GM23338 (cell line): ENCODE measurements at regions not wholly inside any gene's neighbourhood (a gene's known extent, or its start where the extent isn't known, plus 50 kb on each side); places are given as distances from the start of the nearest gene placed in this dataset.

Experiments
- ATAC-seq: fragments of 200-7000 bp; cut with Tn5 transposase; 3 replicates; pipeline ENCODE4 v1.9.1; 2020
- DNase-seq: peaks from one replicate; pipeline ENCODE4 v3.0.0-alpha.2; 2015; ENCODE audit warnings: low spot score
- H2AFZ ChIP-seq: fragments of 200-600 bp; sonication (generic); 2 replicates; pipeline ENCODE4 v1.8.0; 2016; ENCODE audit warnings: antibody characterized with exemption, mild to moderate bottlenecking, moderate library complexity
- H3F3A ChIP-seq: fragments of 200-600 bp; sonication (generic); replicated peaks from 2 replicates; pipeline ENCODE4 v1.8.0; 2017; ENCODE audit warnings: antibody characterized with exemption, mixed run types, low read depth
- H3K27ac ChIP-seq: fragments of 200-600 bp; sonication (generic); 2 replicates; pipeline ENCODE4 v1.6.1; 2016; ENCODE audit warnings: low read depth
- H3K27me3 ChIP-seq: fragments of 200-600 bp; sonication (generic); 2 replicates; pipeline ENCODE4 v1.8.0; 2016; ENCODE audit warnings: mild to moderate bottlenecking, mixed run types, moderate library complexity; ENCODE audit not compliant: insufficient read depth
- H3K36me3 ChIP-seq: fragments of 200-600 bp; sonication (generic); 2 replicates; pipeline ENCODE4 v1.8.0; 2016; ENCODE audit warnings: mild to moderate bottlenecking; ENCODE audit not compliant: insufficient read depth
- H3K4me1 ChIP-seq: fragments of 200-600 bp; sonication (generic); 2 replicates; pipeline ENCODE4 v1.8.0; 2016; ENCODE audit warnings: mild to moderate bottlenecking, moderate library complexity; ENCODE audit not compliant: insufficient read depth
- H3K4me2 ChIP-seq: fragments of 200-600 bp; sonication (generic); 2 replicates; pipeline ENCODE4 v1.7.1; 2017; ENCODE audit warnings: mixed run types
- H3K4me3 ChIP-seq: fragments of 200-600 bp; sonication (generic); 2 replicates; pipeline ENCODE4 v1.6.1; 2016; ENCODE audit warnings: mixed run types
- H3K79me2 ChIP-seq: fragments of 200-600 bp; sonication (generic); replicated peaks from 2 replicates; pipeline ENCODE4 v1.8.0; 2017; ENCODE audit warnings: mild to moderate bottlenecking; ENCODE audit not compliant: insufficient read depth
- H3K9me2 ChIP-seq: fragments of 200-600 bp; sonication (generic); 2 replicates; pipeline ENCODE4 v1.8.0; 2017; ENCODE audit not compliant: insufficient read depth
- H4K20me1 ChIP-seq: fragments of 200-600 bp; sonication (generic); replicated peaks from 2 replicates; pipeline ENCODE4 v1.8.0; 2017; ENCODE audit warnings: mild to moderate bottlenecking; ENCODE audit not compliant: insufficient read depth
- H3K27ac Mint-ChIP-seq: 2 replicates; pipeline ENCODE4 v1.8.0; 2020; ENCODE audit warnings: inconsistent platforms, mild to moderate bottlenecking, moderate library complexity, mixed read lengths
- H3K27me3 Mint-ChIP-seq: 3 replicates; pipeline ENCODE4 v1.8.0; 2022; ENCODE audit warnings: low read depth, mild to moderate bottlenecking, moderate library complexity, mixed read lengths, inconsistent platforms; ENCODE audit not compliant: insufficient read depth, poor library complexity
- H3K36me3 Mint-ChIP-seq: 3 replicates; pipeline ENCODE4 v1.8.0; 2021; ENCODE audit warnings: low read depth, mild to moderate bottlenecking, inconsistent platforms, moderate library complexity, mixed read lengths
- H3K4me1 Mint-ChIP-seq: 3 replicates; pipeline ENCODE4 v1.8.0; 2020; ENCODE audit warnings: mild to moderate bottlenecking, inconsistent platforms, mixed read lengths
- H3K4me3 Mint-ChIP-seq: 3 replicates; pipeline ENCODE4 v1.8.0; 2021; ENCODE audit warnings: moderate library complexity, mild to moderate bottlenecking, inconsistent platforms, mixed read lengths
- H3K9me3 Mint-ChIP-seq: 3 replicates; pipeline ENCODE4 v1.8.0; 2020; ENCODE audit warnings: moderate library complexity, mild to moderate bottlenecking, inconsistent platforms, mixed read lengths
- CREB1 ChIP-seq: fragments of 250-450 bp; sonication (Bioruptor Pico); IDR thresholded peaks from 2 replicates; pipeline ENCODE4 v1.5.0; 2020; ENCODE audit warnings: low read depth, mild to moderate bottlenecking, moderate library complexity
- CTCF ChIP-seq, 2 experiments: fragments of 200-600 bp in 1 of 2; sonication (generic) in 1 of 2; conservative IDR thresholded peaks; 2 replicates each; pipeline versions ENCODE4 v1.5.1 to v1.6.1; 2016 to 2017; ENCODE audit warnings: antibody characterized with exemption in 2 of 2, low read depth in 2 of 2, mild to moderate bottlenecking in 2 of 2, moderate library complexity in 1 of 2
- EZH2 ChIP-seq: fragments of 200-600 bp; sonication (generic); IDR thresholded peaks from one replicate; pipeline ENCODE4 v1.8.0; 2017; ENCODE audit warnings: antibody characterized with exemption, mild to moderate bottlenecking, low read depth; ENCODE audit not compliant: unreplicated experiment
- JUNB ChIP-seq: IDR thresholded peaks from one replicate; pipeline ENCODE4 v1.6.1; 2016; ENCODE audit warnings: antibody characterized with exemption; ENCODE audit not compliant: unreplicated experiment
- NANOG ChIP-seq: IDR thresholded peaks from 2 replicates; pipeline ENCODE4 v1.6.1; 2016; ENCODE audit warnings: antibody characterized with exemption, borderline replicate concordance
- POLR2AphosphoS5 ChIP-seq: IDR thresholded peaks from 2 replicates; pipeline ENCODE4 v1.6.1; 2016; ENCODE audit warnings: antibody characterized with exemption, low read depth
- STAT1 ChIP-seq: IDR thresholded peaks from one replicate; pipeline ENCODE4 v1.6.1; 2016; ENCODE audit warnings: antibody characterized with exemption; ENCODE audit not compliant: unreplicated experiment
- ZNF114 ChIP-seq: fragments of 250-450 bp; sonication (Bioruptor Pico); IDR thresholded peaks from 2 replicates; pipeline ENCODE4 v1.5.0; 2020; ENCODE audit warnings: mild to moderate bottlenecking, moderate library complexity
- ZNF331 ChIP-seq: fragments of 250-450 bp; sonication (Bioruptor Pico); IDR thresholded peaks from 2 replicates; pipeline ENCODE4 v1.5.0; 2020; ENCODE audit warnings: low read depth, mild to moderate bottlenecking, moderate library complexity
- TF ChIP-seq, protein P1 (sequence below): IDR thresholded peaks from 2 replicates; pipeline ENCODE4 v1.6.1; 2016; ENCODE audit warnings: antibody characterized with exemption
- TF ChIP-seq, protein P2 (sequence below): fragments of 250-450 bp; sonication (Bioruptor Pico); IDR thresholded peaks from 2 replicates; pipeline ENCODE4 v1.5.0; 2020; ENCODE audit warnings: mild to moderate bottlenecking, moderate library complexity

- TF ChIP-seq ZNF331 (CRISPR knock-in tag) (no peak), STAT1 (no peak)
Observed at GRCh38 chr6:11288065-11288464, 55.6 kb upstream of the NEDD9 start (continued).

- ATAC-seq, result no peak
- Mint-ChIP-seq H3K27ac (no peak overlapping the region), H3K4me3 (no peak overlapping the region), H3K36me3 (no peaks in the 10 kb centered on the region), H3K4me1 (peaks cover under 1% of the 10 kb centered on the region; the same call in 2 of the 3 replicates), H3K27me3 (peaks cover 2% of the 10 kb centered on the region), H3K9me3 (0 out of 3 replicates have a peak, but pooled peaks cover 2% of the 10 kb centered on the region)
- no peak overlapping the region for H3K27ac ChIP-seq
- TF ChIP-seq NANOG (no peak), POLR2AphosphoS5 (no peak), CREB1 (CRISPR knock-in tag) (no peak), ZNF331 (CRISPR knock-in tag) (no peak), JUNB (no peak), STAT1 (no peak), ZNF114 (no peak), CTCF (conservative IDR thresholded peaks at IDR 0.05; ENCODE audit: low read depth in 2 of 2) (no peak), EZH2 (no peak)
- TF ChIP-seq, protein P1, sequence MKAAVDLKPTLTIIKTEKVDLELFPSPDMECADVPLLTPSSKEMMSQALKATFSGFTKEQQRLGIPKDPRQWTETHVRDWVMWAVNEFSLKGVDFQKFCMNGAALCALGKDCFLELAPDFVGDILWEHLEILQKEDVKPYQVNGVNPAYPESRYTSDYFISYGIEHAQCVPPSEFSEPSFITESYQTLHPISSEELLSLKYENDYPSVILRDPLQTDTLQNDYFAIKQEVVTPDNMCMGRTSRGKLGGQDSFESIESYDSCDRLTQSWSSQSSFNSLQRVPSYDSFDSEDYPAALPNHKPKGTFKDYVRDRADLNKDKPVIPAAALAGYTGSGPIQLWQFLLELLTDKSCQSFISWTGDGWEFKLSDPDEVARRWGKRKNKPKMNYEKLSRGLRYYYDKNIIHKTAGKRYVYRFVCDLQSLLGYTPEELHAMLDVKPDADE, result no peak
- TF ChIP-seq, protein P2, sequence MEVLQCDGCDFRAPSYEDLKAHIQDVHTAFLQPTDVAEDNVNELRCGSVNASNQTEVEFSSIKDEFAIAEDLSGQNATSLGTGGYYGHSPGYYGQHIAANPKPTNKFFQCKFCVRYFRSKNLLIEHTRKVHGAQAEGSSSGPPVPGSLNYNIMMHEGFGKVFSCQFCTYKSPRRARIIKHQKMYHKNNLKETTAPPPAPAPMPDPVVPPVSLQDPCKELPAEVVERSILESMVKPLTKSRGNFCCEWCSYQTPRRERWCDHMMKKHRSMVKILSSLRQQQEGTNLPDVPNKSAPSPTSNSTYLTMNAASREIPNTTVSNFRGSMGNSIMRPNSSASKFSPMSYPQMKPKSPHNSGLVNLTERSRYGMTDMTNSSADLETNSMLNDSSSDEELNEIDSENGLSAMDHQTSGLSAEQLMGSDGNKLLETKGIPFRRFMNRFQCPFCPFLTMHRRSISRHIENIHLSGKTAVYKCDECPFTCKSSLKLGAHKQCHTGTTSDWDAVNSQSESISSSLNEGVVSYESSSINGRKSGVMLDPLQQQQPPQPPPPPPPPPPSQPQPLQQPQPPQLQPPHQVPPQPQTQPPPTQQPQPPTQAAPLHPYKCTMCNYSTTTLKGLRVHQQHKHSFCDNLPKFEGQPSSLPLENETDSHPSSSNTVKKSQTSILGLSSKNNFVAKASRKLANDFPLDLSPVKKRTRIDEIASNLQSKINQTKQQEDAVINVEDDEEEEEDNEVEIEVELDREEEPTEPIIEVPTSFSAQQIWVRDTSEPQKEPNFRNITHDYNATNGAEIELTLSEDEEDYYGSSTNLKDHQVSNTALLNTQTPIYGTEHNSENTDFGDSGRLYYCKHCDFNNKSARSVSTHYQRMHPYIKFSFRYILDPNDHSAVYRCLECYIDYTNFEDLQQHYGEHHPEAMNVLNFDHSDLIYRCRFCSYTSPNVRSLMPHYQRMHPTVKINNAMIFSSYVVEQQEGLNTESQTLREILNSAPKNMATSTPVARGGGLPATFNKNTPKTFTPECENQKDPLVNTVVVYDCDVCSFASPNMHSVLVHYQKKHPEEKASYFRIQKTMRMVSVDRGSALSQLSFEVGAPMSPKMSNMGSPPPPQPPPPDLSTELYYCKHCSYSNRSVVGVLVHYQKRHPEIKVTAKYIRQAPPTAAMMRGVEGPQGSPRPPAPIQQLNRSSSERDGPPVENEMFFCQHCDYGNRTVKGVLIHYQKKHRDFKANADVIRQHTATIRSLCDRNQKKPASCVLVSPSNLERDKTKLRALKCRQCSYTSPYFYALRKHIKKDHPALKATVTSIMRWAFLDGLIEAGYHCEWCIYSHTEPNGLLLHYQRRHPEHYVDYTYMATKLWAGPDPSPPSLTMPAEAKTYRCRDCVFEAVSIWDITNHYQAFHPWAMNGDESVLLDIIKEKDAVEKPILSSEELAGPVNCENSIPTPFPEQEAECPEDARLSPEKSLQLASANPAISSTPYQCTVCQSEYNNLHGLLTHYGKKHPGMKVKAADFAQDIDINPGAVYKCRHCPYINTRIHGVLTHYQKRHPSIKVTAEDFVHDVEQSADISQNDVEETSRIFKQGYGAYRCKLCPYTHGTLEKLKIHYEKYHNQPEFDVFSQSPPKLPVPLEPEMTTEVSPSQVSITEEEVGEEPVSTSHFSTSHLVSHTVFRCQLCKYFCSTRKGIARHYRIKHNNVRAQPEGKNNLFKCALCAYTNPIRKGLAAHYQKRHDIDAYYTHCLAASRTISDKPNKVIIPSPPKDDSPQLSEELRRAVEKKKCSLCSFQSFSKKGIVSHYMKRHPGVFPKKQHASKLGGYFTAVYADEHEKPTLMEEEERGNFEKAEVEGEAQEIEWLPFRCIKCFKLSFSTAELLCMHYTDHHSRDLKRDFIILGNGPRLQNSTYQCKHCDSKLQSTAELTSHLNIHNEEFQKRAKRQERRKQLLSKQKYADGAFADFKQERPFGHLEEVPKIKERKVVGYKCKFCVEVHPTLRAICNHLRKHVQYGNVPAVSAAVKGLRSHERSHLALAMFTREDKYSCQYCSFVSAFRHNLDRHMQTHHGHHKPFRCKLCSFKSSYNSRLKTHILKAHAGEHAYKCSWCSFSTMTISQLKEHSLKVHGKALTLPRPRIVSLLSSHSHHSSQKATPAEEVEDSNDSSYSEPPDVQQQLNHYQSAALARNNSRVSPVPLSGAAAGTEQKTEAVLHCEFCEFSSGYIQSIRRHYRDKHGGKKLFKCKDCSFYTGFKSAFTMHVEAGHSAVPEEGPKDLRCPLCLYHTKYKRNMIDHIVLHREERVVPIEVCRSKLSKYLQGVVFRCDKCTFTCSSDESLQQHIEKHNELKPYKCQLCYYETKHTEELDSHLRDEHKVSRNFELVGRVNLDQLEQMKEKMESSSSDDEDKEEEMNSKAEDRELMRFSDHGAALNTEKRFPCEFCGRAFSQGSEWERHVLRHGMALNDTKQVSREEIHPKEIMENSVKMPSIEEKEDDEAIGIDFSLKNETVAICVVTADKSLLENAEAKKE (CRISPR knock-in tag), result no peak
- H3K27me3 ChIP-seq, result no peaks in the 10 kb centered on the region
- H2AFZ ChIP-seq, result no peak overlapping the region
- H3K4me3 ChIP-seq, result no peak overlapping the region
- no peaks in the 10 kb centered on the region for H3K4me1 ChIP-seq
- DNase-seq, result no peak
- H3K4me2 ChIP-seq, result no peak overlapping the region
- peaks cover 13% of the 10 kb centered on the region for H3K9me2 ChIP-seq
- no peaks in the 10 kb centered on the region for H4K20me1 ChIP-seq
- H3F3A ChIP-seq, result no peaks in the 10 kb centered on the region
- H3K36me3 ChIP-seq, result no peaks in the 10 kb centered on the region
- no peaks in the 10 kb centered on the region for H3K79me2 ChIP-seq
Observed at GRCh38 chr6:11284996-11285395, 52.5 kb upstream of the NEDD9 start.
